Endodermal cell (in vitro differentiated cells): ENCODE measurements at regions not wholly inside any gene's neighbourhood (a gene's known extent, or its start where the extent isn't known, plus 50 kb on each side); places are given as distances from the start of the nearest gene placed in this dataset.

Source experiments
- DNase-seq: peaks from one replicate; pipeline ENCODE4 v3.0.0-alpha.2; 2017
- H3K27ac ChIP-seq: 2 replicates; pipeline ENCODE4 v1.5.1; 2013; ENCODE audit warnings: mild to moderate bottlenecking, low read depth, low read length, moderate library complexity
- H3K27me3 ChIP-seq: 2 replicates; pipeline ENCODE4 v1.6.1; 2013; ENCODE audit warnings: mild to moderate bottlenecking, low read length, moderate library complexity; ENCODE audit not compliant: insufficient read depth, control insufficient read depth, poor library complexity, severe bottlenecking
- H3K36me3 ChIP-seq: 2 replicates; pipeline ENCODE4 v1.7.0; 2013; ENCODE audit warnings: mild to moderate bottlenecking, low read length, moderate library complexity; ENCODE audit not compliant: control insufficient read depth, insufficient read depth
- H3K4me1 ChIP-seq: one replicate; pipeline ENCODE4 v1.7.0; 2013; ENCODE audit warnings: low read length; ENCODE audit not compliant: control insufficient read depth, insufficient read depth
- H3K4me3 ChIP-seq: 2 replicates; pipeline ENCODE4 v1.5.1; 2013; ENCODE audit warnings: mild to moderate bottlenecking, low read length, moderate library complexity
- H3K9ac ChIP-seq: 2 replicates; pipeline ENCODE4 v1.6.1; 2013; ENCODE audit warnings: mild to moderate bottlenecking, low read length, moderate library complexity; ENCODE audit not compliant: poor library complexity, severe bottlenecking; ENCODE audit errors: extremely low read depth
- H3K9me3 ChIP-seq: 2 replicates; pipeline ENCODE4 v1.6.1; 2013; ENCODE audit warnings: mild to moderate bottlenecking, low read length, moderate library complexity; ENCODE audit not compliant: control insufficient read depth
- H3K27ac Mint-ChIP-seq: 2 replicates; pipeline ENCODE4 v1.8.0; 2020; ENCODE audit warnings: mixed read lengths
- H3K27me3 Mint-ChIP-seq: 2 replicates; pipeline ENCODE4 v1.8.0; 2021; ENCODE audit warnings: mild to moderate bottlenecking, mixed read lengths; ENCODE audit not compliant: insufficient read depth
- H3K36me3 Mint-ChIP-seq: 2 replicates; pipeline ENCODE4 v1.8.0; 2020; ENCODE audit warnings: low read depth, mixed read lengths
- H3K4me1 Mint-ChIP-seq: 2 replicates; pipeline ENCODE4 v1.8.0; 2020; ENCODE audit warnings: mixed read lengths
- H3K4me3 Mint-ChIP-seq: 2 replicates; pipeline ENCODE4 v1.8.0; 2020; ENCODE audit warnings: mild to moderate bottlenecking, moderate library complexity, mixed read lengths
- H3K9me3 Mint-ChIP-seq: 2 replicates; pipeline ENCODE4 v1.8.0; 2020; ENCODE audit warnings: mild to moderate bottlenecking, mixed read lengths
- whole genome bisulfite sequencing, 2 experiments: methylation state at CpG; one replicate each; pipeline versions ENCODE4 v1.1.5 to v1.1.7; 2013; ENCODE audit warnings: missing lambda C conversion rate in 2 of 2, mixed read lengths in 1 of 2; ENCODE audit not compliant: insufficient coverage in 1 of 2, insufficient read length in 1 of 2; 5-methylcytosine and 5-hydroxymethylcytosine counted together
- TF ChIP-seq, protein P1 (sequence below): fragments of 200-600 bp; sonication (generic); conservative IDR thresholded peaks from 2 replicates; pipeline ENCODE4 v1.5.0; 2021; ENCODE audit warnings: antibody characterized with exemption, mild to moderate bottlenecking

DNA sequence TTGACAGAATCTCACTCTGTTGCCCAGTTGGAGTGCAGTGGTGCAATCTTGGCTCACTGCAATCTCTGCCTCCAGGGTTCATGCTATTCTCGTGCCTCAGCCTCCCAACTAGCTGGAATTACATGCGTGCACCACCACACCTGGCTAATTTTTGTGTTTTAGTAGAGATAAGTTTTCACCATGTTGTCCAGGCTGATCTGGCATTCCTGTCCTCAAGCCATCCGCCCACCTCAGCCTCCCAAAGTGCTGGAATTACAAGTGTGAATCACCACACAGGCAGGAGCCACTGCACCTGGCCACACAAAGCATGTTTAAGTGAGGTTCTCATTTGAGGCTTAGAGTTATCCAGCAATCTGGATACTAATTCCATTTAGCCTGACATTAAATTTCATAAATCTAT, 180.9 kb upstream of the GRID2 start:
- Histone ChIP-seq H3K4me3 (no peak overlapping the region), H3K9me3 (no peaks in the 10 kb centered on the region), H3K9ac (no peak overlapping the region), H3K4me1 (no peaks in the 10 kb centered on the region), H3K27ac (no peak overlapping the region), H3K27me3 (no peaks in the 10 kb centered on the region), H3K36me3 (no peaks in the 10 kb centered on the region)
- Mint-ChIP-seq H3K27me3 (no peaks in the 10 kb centered on the region), H3K27ac (no peak overlapping the region), H3K9me3 (no peaks in the 10 kb centered on the region), H3K4me3 (no peak overlapping the region), H3K4me1 (no peaks in the 10 kb centered on the region), H3K36me3 (no peaks in the 10 kb centered on the region)
- 94 to 100% methylated on average over 1 to 3 of the region's 3 CpGs for WGBS, 2 experiments
- DNase-seq: no peak
- TF ChIP-seq, protein P1, sequence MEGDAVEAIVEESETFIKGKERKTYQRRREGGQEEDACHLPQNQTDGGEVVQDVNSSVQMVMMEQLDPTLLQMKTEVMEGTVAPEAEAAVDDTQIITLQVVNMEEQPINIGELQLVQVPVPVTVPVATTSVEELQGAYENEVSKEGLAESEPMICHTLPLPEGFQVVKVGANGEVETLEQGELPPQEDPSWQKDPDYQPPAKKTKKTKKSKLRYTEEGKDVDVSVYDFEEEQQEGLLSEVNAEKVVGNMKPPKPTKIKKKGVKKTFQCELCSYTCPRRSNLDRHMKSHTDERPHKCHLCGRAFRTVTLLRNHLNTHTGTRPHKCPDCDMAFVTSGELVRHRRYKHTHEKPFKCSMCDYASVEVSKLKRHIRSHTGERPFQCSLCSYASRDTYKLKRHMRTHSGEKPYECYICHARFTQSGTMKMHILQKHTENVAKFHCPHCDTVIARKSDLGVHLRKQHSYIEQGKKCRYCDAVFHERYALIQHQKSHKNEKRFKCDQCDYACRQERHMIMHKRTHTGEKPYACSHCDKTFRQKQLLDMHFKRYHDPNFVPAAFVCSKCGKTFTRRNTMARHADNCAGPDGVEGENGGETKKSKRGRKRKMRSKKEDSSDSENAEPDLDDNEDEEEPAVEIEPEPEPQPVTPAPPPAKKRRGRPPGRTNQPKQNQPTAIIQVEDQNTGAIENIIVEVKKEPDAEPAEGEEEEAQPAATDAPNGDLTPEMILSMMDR: no peak

DNA sequence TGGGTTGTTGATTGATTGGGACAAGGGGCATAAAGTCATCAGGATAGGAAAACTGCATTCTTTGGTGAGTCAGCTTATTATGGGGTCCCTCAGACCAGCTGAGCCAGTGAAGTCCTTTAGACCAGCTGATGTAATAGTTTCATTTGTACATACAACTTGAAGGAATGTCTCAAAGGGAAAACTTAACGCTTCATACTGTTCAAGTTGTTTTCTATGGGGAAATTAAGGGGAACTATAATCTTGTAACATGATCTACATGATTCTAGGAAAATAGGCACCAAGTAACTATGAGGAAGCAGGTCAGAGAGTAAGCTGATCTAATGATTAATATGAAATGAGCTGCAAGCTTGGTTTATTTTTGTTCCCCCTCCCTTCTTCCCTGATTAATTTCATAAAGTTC, 175.1 kb upstream of the GRID2 start:
- WGBS, 2 experiments: 95 to 100% methylated on average over 1 of the region's 1 CpG
- Mint-ChIP-seq H3K4me3 (no peak overlapping the region), H3K4me1 (no peaks in the 10 kb centered on the region), H3K36me3 (no peaks in the 10 kb centered on the region), H3K27ac (peak overlapping the region; percentile 22), H3K27me3 (no peaks in the 10 kb centered on the region), H3K9me3 (peaks cover 2% of the 10 kb centered on the region)
- no peaks in the 10 kb centered on the region for H3K4me1 ChIP-seq
- no peak overlapping the region for H3K4me3 ChIP-seq
- no peak for DNase-seq
- no peaks in the 10 kb centered on the region for H3K36me3 ChIP-seq
- TF ChIP-seq, protein P1: no peak
- H3K9ac ChIP-seq: no peak overlapping the region
- H3K27ac ChIP-seq: no peak overlapping the region
- H3K27me3 ChIP-seq: no peaks in the 10 kb centered on the region
- H3K9me3 ChIP-seq: no peaks in the 10 kb centered on the region

DNA sequence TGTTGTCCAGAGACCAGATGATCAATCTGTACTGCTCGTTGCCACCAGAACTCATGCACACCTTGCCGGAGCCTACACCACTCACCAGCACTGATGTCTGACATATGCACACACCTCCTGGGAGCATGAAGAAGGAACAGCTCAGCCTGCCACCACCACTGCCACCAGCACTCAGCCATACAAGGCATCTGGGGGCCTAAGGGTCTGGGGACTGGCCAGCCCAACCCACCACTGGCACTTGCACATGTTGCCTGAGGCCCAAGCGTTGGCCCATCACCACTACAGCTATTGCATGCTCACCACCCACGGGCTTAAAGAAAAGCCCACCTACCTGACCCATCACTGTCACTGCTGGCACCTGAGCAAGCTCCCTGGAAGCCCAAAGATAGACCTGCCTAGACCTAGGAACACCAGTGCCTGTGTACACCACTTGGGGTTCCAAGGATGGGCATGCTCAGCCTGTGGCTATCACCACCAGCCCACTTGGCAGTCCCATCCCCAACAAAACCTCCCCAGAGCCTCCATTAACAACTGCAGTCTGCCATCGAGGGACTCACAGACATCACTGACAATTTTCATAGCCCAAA, 174.3 kb upstream of the GRID2 start:
- DNase-seq: no peak
- Histone ChIP-seq H3K27me3 (no peaks in the 10 kb centered on the region), H3K4me3 (no peak overlapping the region), H3K27ac (no peak overlapping the region), H3K36me3 (no peaks in the 10 kb centered on the region), H3K9ac (no peak overlapping the region), H3K9me3 (no peaks in the 10 kb centered on the region), H3K4me1 (no peaks in the 10 kb centered on the region)
- 80 to 89% methylated on average over 1 to 5 of the region's 5 CpGs for WGBS, 2 experiments
- Mint-ChIP-seq H3K27ac (no peak overlapping the region), H3K9me3 (peaks cover 2% of the 10 kb centered on the region), H3K27me3 (no peaks in the 10 kb centered on the region), H3K4me3 (no peak overlapping the region), H3K36me3 (no peaks in the 10 kb centered on the region), H3K4me1 (no peaks in the 10 kb centered on the region)
- TF ChIP-seq, protein P1: no peak
